OCI-LY7 (cell line): ENCODE measurements at regions not wholly inside any gene's neighbourhood (a gene's known extent, or its start where the extent isn't known, plus 50 kb on each side); places are given as distances from the start of the nearest gene placed in this dataset.

ENCODE experiments used
- BruUV-seq: library from RNA; stranded (reverse); fragments of 400-500 nt; replicated peaks from 2 replicates; lab custom pipeline; 2021; lab: Mats Ljungman, UMichigan
- CTCF ChIA-PET: fragments of 300-600 bp; sonication (Branson Sonifier 250); formaldehyde crosslinking; loops from one replicate; lab custom pipeline; 2022; ENCODE audit warnings: antibody characterized with exemption; ENCODE audit not compliant: unreplicated experiment; lab: Charles Lee
- POLR2A ChIA-PET: fragments of 300-600 bp; sonication (Branson Sonifier 250); formaldehyde crosslinking; loops from one replicate; lab custom pipeline; 2022; ENCODE audit warnings: antibody characterized with exemption; lab: Charles Lee
- DNase-seq: peaks from one replicate; pipeline ENCODE4 v3.0.0-alpha.2; 2015; ENCODE audit warnings: low spot score
- H2AFZ ChIP-seq: fragments of 200-600 bp; sonication (generic), shearing (Covaris generic); 2 replicates; pipeline ENCODE4 v1.6.1; 2014; ENCODE audit warnings: mild to moderate bottlenecking, antibody characterized with exemption, low read length, moderate library complexity
- H3K27ac ChIP-seq: fragments of 200-600 bp; sonication (generic); 2 replicates; pipeline ENCODE4 v1.5.1; 2014; ENCODE audit warnings: mixed run types, low read depth, mild to moderate bottlenecking, moderate library complexity, low read length, inconsistent platforms; ENCODE audit not compliant: poor library complexity, severe bottlenecking
- H3K36me3 ChIP-seq: fragments of 200-600 bp; sonication (generic); 2 replicates; pipeline ENCODE4 v1.6.1; 2014; ENCODE audit warnings: mild to moderate bottlenecking, antibody characterized with exemption, low read length, moderate library complexity, mixed read lengths; ENCODE audit not compliant: insufficient read depth
- H3K4me1 ChIP-seq: fragments of 200-600 bp; sonication (generic); 2 replicates; pipeline ENCODE4 v1.5.1; 2014; ENCODE audit warnings: mild to moderate bottlenecking, low read length; ENCODE audit not compliant: insufficient read depth, poor library complexity, severe bottlenecking
- H3K4me2 ChIP-seq: fragments of 200-600 bp; sonication (generic); 2 replicates; pipeline ENCODE4 v1.6.1; 2014; ENCODE audit warnings: mild to moderate bottlenecking, low read length
- H3K4me3 ChIP-seq: fragments of 200-600 bp; sonication (generic); 2 replicates; pipeline ENCODE4 v1.5.1; 2014; ENCODE audit warnings: mild to moderate bottlenecking, low read depth, low read length; ENCODE audit not compliant: poor library complexity, severe bottlenecking
- H3K79me2 ChIP-seq: fragments of 200-600 bp; sonication (generic); 2 replicates; pipeline ENCODE4 v1.6.1; 2016; ENCODE audit warnings: low read depth, mild to moderate bottlenecking, low read length, moderate library complexity, mixed read lengths; ENCODE audit not compliant: insufficient read depth
- H3K9me2 ChIP-seq: fragments of 200-600 bp; sonication (generic); 2 replicates; pipeline ENCODE4 v1.6.1; 2016; ENCODE audit warnings: mild to moderate bottlenecking, low read length, mixed read lengths; ENCODE audit not compliant: insufficient read depth
- H3K9me3 ChIP-seq: fragments of 200-600 bp; sonication (generic); 2 replicates; pipeline ENCODE4 v1.6.1; 2014; ENCODE audit warnings: mild to moderate bottlenecking, mixed run types, low read length, mixed read lengths
- H4K20me1 ChIP-seq: fragments of 200-600 bp; sonication (generic); 2 replicates; pipeline ENCODE4 v1.6.1; 2014; ENCODE audit warnings: mild to moderate bottlenecking, antibody characterized with exemption, low read length, moderate library complexity, mixed read lengths; ENCODE audit not compliant: insufficient read depth
- CTCF ChIP-seq: fragments of 200-600 bp; sonication (generic); conservative IDR thresholded peaks from 2 replicates; pipeline ENCODE4 v1.5.1; 2014; ENCODE audit warnings: mild to moderate bottlenecking, antibody characterized with exemption, low read length, moderate library complexity, mixed read lengths
- EZH2phosphoT487 ChIP-seq: fragments of 200-600 bp; sonication (generic); IDR thresholded peaks from 2 replicates; pipeline ENCODE4 v1.6.1; 2018; ENCODE audit warnings: low read depth, borderline replicate concordance, mild to moderate bottlenecking, mixed run types, antibody characterized with exemption, low read length, moderate library complexity, mixed read lengths
- intact Hi-C: fragments of 100-400 bp; cut with micrococcal nuclease; formaldehyde crosslinking; loops from one replicate; pipeline ENCODE4 v1.10.0; 2022; ENCODE audit not compliant: unreplicated experiment

GRCh38 chr15:35206060-35206675, 121.1 kb upstream of the NANOGP8 start:
- no TSS peak for BruUV-seq
- peak; percentile 74 for TF ChIP-seq CTCF
- no peak for TF ChIP-seq EZH2phosphoT487
- Histone ChIP-seq H3K79me2 (no peaks in the 10 kb centered on the region), H3K4me1 (no peaks in the 10 kb centered on the region), H3K9me2 (no peaks in the 10 kb centered on the region), H4K20me1 (no peaks in the 10 kb centered on the region), H2AFZ (no peak overlapping the region), H3K36me3 (no peaks in the 10 kb centered on the region), H3K27ac (no peak overlapping the region), H3K4me3 (no peak overlapping the region), H3K9me3 (no peaks in the 10 kb centered on the region), H3K4me2 (no peak overlapping the region)
- peak; percentile 7 for DNase-seq
- ChIA-PET POLR2A (interaction anchor here (0.6 kb wide), 1 partner anchor 1181 kb away, joined by 3 read pairs; no protein-coding TSS in a partner anchor), CTCF (no interaction called here)
- intact Hi-C loops: no loop called here

GRCh38 chr15:35198197-35198596, 113.1 kb upstream of the NANOGP8 start:
- no peak overlapping the region for H3K27ac ChIP-seq
- BruUV-seq: no TSS peak

More at GRCh38 chr15:35198197-35198596, 113.1 kb upstream of the NANOGP8 start:
- CTCF ChIA-PET: interaction anchor here (0.6 kb wide), 1 partner anchor 1159 kb away, joined by 3 read pairs; the partner anchor contains the start of gene AVEN
- H3K36me3 ChIP-seq: no peaks in the 10 kb centered on the region
- no peaks in the 10 kb centered on the region for H3K79me2 ChIP-seq
- TF ChIP-seq EZH2phosphoT487: no peak
- no peak for TF ChIP-seq CTCF
- no peak overlapping the region for H2AFZ ChIP-seq
- no peaks in the 10 kb centered on the region for H4K20me1 ChIP-seq
- H3K4me3 ChIP-seq: no peak overlapping the region
- no peak for DNase-seq
- intact Hi-C loops: no loop called here
- H3K9me3 ChIP-seq: no peaks in the 10 kb centered on the region
- H3K4me2 ChIP-seq: no peak overlapping the region
- POLR2A ChIA-PET: interaction anchor here (0.8 kb wide), 1 partner anchor 23 kb away, joined by 3 read pairs; no protein-coding TSS in a partner anchor
- H3K9me2 ChIP-seq: no peaks in the 10 kb centered on the region
- H3K4me1 ChIP-seq: no peaks in the 10 kb centered on the region
